AG10803 (cell line): ENCODE measurements at regions not wholly inside any gene's neighbourhood (a gene's known extent, or its start where the extent isn't known, plus 50 kb on each side); places are given as distances from the start of the nearest gene placed in this dataset.

Source experiments
- DNase-seq: peaks from one replicate; pipeline ENCODE4 v3.0.0; 2010; ENCODE audit warnings: low read depth
- H3K4me3 ChIP-seq: 2 replicates; pipeline ENCODE4 v1.5.1; 2011; ENCODE audit warnings: mild to moderate bottlenecking, low read length, control low read depth
- TF ChIP-seq, protein P1 (sequence below): conservative IDR thresholded peaks from 2 replicates; pipeline ENCODE4 v1.5.1; 2011; ENCODE audit warnings: mild to moderate bottlenecking, low read length, control low read depth, inconsistent platforms

DNA sequence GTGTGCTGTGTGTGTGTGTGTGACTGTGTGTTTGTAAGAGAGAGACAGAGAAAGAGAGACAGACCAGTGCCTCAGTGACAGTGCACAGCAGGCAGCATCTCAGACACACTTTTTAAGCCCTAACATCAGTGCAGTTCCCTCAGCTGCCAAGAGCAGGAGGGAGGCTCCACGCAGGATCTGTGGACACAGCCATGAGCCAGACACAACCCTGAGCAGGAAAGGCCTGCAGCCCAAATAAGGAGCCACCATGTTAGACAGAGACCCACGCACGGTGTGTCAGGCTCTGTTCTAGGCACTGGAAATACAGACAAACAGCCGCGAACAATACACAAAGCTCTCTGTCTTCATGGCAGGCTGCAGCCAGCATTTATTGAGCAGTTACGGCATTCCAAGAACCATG, 445.5 kb downstream of the MATN1 start:
- no peak for DNase-seq
- TF ChIP-seq, protein P1, sequence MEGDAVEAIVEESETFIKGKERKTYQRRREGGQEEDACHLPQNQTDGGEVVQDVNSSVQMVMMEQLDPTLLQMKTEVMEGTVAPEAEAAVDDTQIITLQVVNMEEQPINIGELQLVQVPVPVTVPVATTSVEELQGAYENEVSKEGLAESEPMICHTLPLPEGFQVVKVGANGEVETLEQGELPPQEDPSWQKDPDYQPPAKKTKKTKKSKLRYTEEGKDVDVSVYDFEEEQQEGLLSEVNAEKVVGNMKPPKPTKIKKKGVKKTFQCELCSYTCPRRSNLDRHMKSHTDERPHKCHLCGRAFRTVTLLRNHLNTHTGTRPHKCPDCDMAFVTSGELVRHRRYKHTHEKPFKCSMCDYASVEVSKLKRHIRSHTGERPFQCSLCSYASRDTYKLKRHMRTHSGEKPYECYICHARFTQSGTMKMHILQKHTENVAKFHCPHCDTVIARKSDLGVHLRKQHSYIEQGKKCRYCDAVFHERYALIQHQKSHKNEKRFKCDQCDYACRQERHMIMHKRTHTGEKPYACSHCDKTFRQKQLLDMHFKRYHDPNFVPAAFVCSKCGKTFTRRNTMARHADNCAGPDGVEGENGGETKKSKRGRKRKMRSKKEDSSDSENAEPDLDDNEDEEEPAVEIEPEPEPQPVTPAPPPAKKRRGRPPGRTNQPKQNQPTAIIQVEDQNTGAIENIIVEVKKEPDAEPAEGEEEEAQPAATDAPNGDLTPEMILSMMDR: no peak

DNA sequence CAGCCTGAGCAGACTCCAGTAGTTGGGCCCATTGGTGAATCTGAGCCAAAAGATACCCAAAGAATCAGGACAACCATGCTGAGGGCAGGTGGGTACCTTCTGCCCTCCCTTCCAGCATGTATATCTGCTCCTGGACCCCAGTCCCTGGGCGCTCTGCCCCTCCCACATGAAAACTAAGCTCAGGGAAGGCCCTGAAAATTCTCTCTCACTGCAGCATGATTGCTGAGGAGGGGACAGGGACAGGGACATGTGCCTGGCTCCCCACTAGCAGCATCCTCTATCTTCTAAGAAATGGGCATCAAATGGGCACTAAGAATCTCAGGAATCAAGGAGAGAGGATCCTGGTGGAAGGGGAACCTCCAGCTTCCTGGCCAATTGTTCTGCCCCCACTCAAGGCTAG, 446.0 kb downstream of the MATN1 start:
- no peak for DNase-seq
- H3K4me3 ChIP-seq: no peak overlapping the region
- TF ChIP-seq, protein P1: no peak

More for the DNA sequence above, 445.5 kb downstream of the MATN1 start:
- no peak overlapping the region for H3K4me3 ChIP-seq

DNA sequence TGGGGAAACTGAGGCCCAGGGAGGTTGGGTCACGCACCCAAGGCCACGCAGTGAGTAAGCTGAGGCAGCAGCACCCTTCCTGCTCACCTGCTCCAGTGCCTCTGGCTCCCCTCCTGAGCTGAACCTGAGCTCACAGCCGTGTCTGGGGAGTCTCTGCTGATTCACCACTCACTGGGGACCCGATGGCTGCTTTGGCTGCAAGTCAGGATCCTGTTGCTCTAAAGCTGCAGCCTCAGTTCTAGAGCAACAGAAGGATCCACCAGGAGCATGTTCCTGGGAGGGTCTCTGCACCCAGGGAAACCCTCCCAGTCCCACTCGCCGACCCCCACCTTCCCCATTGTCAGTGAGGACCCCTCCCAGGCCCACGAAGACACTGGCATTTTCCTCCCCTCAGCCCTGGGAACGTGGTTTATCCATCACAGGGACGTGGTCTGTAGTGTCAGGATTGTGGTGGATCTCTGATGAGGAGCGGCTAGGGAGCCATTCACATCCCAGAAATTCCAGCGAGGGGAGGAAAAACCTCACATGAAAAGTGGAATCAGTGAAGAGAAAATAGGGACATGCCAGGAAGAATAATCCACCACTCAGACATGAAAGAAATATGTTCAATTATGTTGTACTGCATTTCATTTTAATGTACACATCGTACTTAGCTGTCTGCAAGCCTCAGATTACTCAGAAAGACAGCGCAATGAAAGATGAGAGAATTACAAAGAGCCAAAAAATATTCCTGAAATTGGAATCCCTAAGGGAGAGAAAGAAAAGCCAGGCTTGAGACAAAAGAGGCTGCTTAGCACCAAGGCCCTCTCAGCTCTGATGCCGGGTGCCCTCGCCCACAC, 447.2 kb downstream of the MATN1 start:
- TF ChIP-seq, protein P1: no peak
- DNase-seq: no peak
- no peak overlapping the region for H3K4me3 ChIP-seq

DNA sequence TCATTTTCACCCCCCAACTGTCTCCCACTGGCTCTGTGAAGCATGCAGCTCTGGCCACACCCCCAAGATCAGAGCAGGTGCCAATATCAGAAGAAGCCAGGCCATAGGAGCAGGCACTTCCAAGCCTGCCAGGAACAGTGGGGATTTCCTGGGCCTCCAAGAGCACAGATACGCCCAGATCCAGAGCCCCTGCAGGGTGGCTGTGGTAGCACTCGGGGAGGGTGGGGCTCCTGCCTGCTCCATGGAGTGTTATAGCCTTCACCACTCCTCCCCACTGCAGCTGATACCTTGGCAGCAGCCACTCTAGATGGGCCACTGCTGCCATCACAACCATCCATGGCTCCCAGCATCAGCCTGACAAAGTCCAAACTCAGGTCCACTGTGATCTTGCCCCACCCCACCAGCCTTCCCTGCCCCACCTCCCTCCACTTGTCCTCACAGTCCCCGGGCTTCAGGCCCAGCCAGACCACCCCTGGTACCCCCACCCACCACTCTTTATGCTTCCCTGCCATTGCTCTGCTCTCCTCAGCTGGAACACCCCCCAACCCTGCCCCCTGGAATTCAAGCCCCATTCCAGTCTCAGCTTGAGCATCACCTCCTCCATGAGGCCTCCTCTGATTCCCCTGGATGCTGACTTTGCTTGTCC, 448.3 kb downstream of the MATN1 start:
- H3K4me3 ChIP-seq: no peak overlapping the region
- no peak for DNase-seq
- TF ChIP-seq, protein P1: no peak

DNA sequence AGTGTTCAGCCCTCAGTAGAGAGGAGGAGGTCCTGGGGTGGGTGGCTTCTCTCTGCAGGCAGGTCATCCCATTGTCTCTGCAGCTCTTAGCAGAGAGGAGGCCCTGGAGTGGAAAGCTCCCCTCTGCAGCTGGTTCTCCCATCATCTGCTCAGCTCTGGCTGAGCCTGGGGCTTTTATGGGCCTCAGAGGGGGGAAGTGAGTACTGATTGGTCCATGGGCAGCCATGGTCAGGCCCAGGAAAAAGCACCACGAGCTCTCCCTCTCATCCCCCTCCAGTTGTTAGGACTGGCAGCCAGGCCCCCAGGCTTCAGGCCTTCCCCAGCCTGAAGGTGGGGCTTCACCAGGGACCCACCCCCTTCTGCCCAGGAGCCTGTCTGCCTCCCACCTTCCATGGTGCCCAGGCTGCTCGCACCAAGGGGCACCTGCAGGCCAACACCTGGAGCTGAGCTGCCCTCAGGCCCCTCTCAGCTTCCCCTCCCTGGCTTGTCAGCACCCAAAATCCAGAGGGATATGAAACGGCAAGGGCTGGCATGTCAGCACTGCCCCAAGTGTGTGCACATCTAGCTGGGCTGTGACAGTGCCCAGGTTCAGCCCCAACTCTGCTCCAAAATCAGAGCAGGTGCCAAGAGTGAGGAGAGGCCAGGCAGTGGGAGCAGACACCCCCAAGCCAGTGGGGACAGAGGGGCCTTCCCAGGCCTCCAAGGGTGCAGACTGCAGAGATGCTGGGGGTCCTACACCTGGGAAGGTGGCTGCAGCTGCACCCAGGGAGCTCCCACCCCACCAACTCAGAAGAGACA, 449.0 kb downstream of the MATN1 start:
- H3K4me3 ChIP-seq: no peak overlapping the region
- TF ChIP-seq, protein P1: no peak
- no peak for DNase-seq

DNA sequence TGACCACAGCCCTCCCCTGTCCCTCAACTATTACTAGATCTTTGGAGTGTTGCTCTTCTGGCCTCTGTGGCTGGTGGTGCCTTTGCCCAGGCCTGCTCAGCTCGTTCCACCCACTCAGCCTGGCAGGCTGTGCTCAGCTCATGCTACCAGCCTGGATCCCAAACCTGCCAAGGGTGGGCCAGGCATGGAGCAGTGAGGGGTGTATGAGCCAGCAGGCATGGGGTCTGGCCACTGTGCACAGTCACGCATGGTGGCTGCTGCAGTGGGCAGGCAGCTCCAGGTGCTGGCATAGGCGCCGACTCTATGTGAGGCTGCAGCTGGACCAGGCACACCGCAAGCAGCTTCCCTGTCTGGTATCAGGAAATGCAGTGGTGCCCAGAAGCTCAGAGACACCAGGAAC, 449.9 kb downstream of the MATN1 start:
- TF ChIP-seq, protein P1: no peak
- no peak for DNase-seq

More for the DNA sequence above, 449.9 kb downstream of the MATN1 start:
- H3K4me3 ChIP-seq: no peak overlapping the region
